Breast epithelium (tissue), 4 donors: ENCODE measurements at regions not wholly inside any gene's neighbourhood (a gene's known extent, or its start where the extent isn't known, plus 50 kb on each side); places are given as distances from the start of the nearest gene placed in this dataset.

ENCODE experiments used
- DNase-seq, 2 donors: peaks; one replicate each; pipeline ENCODE4 v3.0.0-alpha.2; 2019; ENCODE audit warnings: low spot score in 2 of 2
- H3K27ac ChIP-seq, 2 donors: fragments of 200-600 bp; sonication (generic) in 1 of 2; one replicate each; pipeline ENCODE4 v1.5.1; 2016 to 2019; ENCODE audit warnings: mild to moderate bottlenecking in 1 of 2
- H3K27me3 ChIP-seq, 2 donors: fragments of 200-600 bp; sonication (generic) in 1 of 2; one replicate each; pipeline versions ENCODE4 v1.5.1 to v1.6.0; 2017 to 2019; ENCODE audit warnings: control low read depth in 1 of 2, mild to moderate bottlenecking in 1 of 2
- H3K36me3 ChIP-seq: fragments of 200-600 bp; one replicate; pipeline ENCODE4 v1.5.1; 2019
- H3K4me1 ChIP-seq, 2 donors: fragments of 200-600 bp; sonication (generic); one replicate each; pipeline ENCODE4 v1.5.1; 2016 to 2019; ENCODE audit warnings: control low read depth in 1 of 2
- H3K4me3 ChIP-seq, 3 donors: fragments of 200-600 bp; sonication (generic); 1 replicate in 2 of 3; 2 replicates in 1 of 3; pipeline ENCODE4 v1.5.1; 2016 to 2019; ENCODE audit warnings: mild to moderate bottlenecking in 3 of 3, moderate library complexity in 2 of 3
- H3K9me3 ChIP-seq, 2 donors: fragments of 200-600 bp; sonication (generic) in 1 of 2; one replicate each; pipeline ENCODE4 v1.5.1; 2016 to 2019; ENCODE audit warnings: control low read depth in 1 of 2
- POLR2A ChIP-seq: fragments of 450-650 bp; IDR thresholded peaks from one replicate; pipeline ENCODE4 v1.6.1; 2016; ENCODE audit warnings: antibody characterized with exemption, mild to moderate bottlenecking, moderate library complexity
- POLR2AphosphoS5 ChIP-seq, 3 donors: sonication (generic); formaldehyde crosslinking; IDR thresholded peaks; one replicate each; pipeline ENCODE4 v1.6.1; 2017; ENCODE audit warnings: antibody characterized with exemption in 3 of 3
- intact Hi-C: fragments of 100-400 bp; cut with DNase I; formaldehyde crosslinking; loops from one replicate; pipeline ENCODE4 v1.15.1; 2023; ENCODE audit warnings: low total_unique reads
- TF ChIP-seq, protein P1 (sequence below), 3 donors: fragments of 450-650 bp; IDR thresholded peaks; one replicate each; pipeline ENCODE4 v1.5.1; 2016 to 2017; ENCODE audit warnings: antibody characterized with exemption in 3 of 3, mild to moderate bottlenecking in 3 of 3, moderate library complexity in 3 of 3

DNA sequence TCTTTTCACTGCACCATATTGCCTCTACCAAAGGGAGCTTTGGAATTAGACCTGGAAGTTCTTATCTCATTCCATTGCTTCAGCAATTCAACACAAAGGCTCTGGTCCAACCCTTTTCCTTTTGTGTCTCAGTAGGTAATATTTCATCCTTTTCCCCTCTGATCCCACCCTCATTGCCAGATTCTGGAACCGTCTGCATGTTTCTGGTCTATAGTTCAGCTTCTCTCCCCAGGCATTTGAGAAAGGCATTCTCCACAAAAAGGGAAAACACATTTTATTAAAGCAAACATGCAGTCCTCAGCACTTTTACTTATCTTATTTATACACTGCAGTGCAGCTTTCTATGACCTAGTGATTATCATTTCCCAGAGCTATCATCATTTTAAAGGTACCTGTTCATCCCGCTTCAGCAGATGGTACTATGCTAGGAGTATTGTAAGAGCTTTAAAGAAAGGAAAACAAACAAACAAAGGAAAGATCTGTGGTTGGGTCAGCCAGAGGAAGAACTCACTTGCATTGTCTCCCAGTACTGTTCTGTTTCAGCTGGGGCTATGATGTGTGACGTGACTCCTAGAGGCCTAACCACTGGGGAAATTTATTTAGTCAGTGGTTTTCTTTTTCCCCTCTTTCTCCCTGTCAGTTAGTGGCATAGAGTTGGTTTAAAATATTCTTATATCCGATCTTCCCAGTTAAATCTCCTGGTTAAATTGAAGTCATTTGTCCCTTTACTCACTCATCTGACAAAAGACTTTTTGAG is 269.2 kb downstream of the TMEM38B start:
- TF ChIP-seq, protein P1, sequence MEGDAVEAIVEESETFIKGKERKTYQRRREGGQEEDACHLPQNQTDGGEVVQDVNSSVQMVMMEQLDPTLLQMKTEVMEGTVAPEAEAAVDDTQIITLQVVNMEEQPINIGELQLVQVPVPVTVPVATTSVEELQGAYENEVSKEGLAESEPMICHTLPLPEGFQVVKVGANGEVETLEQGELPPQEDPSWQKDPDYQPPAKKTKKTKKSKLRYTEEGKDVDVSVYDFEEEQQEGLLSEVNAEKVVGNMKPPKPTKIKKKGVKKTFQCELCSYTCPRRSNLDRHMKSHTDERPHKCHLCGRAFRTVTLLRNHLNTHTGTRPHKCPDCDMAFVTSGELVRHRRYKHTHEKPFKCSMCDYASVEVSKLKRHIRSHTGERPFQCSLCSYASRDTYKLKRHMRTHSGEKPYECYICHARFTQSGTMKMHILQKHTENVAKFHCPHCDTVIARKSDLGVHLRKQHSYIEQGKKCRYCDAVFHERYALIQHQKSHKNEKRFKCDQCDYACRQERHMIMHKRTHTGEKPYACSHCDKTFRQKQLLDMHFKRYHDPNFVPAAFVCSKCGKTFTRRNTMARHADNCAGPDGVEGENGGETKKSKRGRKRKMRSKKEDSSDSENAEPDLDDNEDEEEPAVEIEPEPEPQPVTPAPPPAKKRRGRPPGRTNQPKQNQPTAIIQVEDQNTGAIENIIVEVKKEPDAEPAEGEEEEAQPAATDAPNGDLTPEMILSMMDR (IDR thresholded peaks at IDR 0.05), result no peak
- no peak for TF ChIP-seq POLR2AphosphoS5 (IDR thresholded peaks at IDR 0.05)
- TF ChIP-seq POLR2A, result no peak
- Histone ChIP-seq H3K9me3 (no peaks in the 10 kb centered on the region), H3K4me1 (no peaks in the 10 kb centered on the region), H3K27ac (no peak overlapping the region), H3K36me3 (no peaks in the 10 kb centered on the region), H3K27me3 (no peaks in the 10 kb centered on the region), H3K4me3 (no peak overlapping the region)
- intact Hi-C loops, result no loop called here
- no peak for DNase-seq

DNA sequence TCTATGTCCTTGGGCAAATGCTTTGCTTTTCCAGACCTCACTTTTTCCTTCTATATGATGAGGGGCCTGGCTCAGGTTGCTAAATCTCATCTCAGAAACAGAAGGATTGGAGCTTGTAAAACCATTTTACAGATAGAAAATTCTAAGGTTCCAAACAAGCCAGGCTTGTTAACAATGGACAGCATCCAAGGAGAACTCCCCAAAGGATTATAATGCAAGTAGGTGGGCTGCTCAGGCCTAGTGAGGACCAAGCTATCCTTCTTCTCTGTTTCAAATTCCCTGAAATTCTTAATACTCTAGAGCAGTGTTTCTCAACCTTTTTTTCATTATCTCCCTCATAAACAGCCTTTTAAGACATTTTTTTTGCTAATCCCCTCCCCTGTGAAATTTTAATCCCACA is 269.8 kb downstream of the TMEM38B start:
- Histone ChIP-seq H3K4me1 (no peaks in the 10 kb centered on the region), H3K4me3 (no peak overlapping the region), H3K27ac (no peak overlapping the region), H3K36me3 (no peaks in the 10 kb centered on the region), H3K27me3 (no peaks in the 10 kb centered on the region), H3K9me3 (no peaks in the 10 kb centered on the region)
- no peak for TF ChIP-seq POLR2AphosphoS5 (IDR thresholded peaks at IDR 0.05)
- TF ChIP-seq, protein P1 (IDR thresholded peaks at IDR 0.05), result no peak
- no peak for TF ChIP-seq POLR2A
- no peak for DNase-seq
- intact Hi-C loops, result no loop called here

DNA sequence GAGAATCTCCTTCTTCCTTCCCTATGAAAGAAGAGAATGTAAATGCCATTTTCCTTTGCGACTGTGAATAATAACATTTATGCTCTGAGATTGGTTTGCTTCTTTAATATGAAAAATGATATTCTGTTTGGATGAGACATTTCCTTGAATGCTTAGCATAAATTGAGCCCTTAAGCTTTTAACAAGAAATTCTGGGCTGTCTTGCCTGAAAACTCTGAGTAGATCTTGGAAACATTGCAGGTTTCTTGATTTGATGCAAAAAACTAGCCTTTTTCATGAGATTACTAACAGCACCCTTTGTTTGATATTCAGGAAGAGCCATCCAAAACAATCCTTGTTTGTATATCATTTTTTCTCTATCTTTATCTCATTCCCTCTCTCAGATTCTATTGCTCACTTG is 272.5 kb downstream of the TMEM38B start:
- Histone ChIP-seq H3K4me1 (no peaks in the 10 kb centered on the region), H3K27me3 (no peaks in the 10 kb centered on the region), H3K36me3 (no peaks in the 10 kb centered on the region), H3K4me3 (no peak overlapping the region), H3K9me3 (no peaks in the 10 kb centered on the region), H3K27ac (no peak overlapping the region)
- TF ChIP-seq POLR2AphosphoS5 (IDR thresholded peaks at IDR 0.05) (no peak), POLR2A (no peak)
- TF ChIP-seq, protein P1 (IDR thresholded peaks at IDR 0.05), result no peak
- no peak for DNase-seq
- intact Hi-C loops, result no loop called here

DNA sequence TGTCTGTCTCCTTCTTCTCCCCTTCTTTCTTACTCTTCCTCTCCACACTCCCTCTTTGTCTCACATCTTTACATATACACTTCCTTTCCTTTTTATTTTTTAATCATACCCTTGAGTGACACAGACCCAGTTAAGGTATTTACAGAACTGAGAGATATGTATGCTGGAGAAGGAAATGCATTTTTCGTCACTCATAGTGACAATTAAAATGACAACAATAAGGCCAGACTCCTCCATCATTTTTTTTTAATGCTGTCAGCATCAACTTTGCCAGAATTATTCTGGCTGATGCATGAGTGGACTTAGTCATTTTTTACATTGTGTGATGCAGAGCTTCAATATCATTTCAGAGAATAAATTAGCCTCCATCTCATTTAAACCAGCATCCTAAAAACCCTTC is 272.9 kb downstream of the TMEM38B start:
- no peaks in the 10 kb centered on the region for H3K4me1 ChIP-seq
- TF ChIP-seq POLR2AphosphoS5 (IDR thresholded peaks at IDR 0.05) (no peak), POLR2A (no peak)
- TF ChIP-seq, protein P1 (IDR thresholded peaks at IDR 0.05), result no peak
- H3K36me3 ChIP-seq, result no peaks in the 10 kb centered on the region
- no peak overlapping the region for H3K4me3 ChIP-seq
- no peaks in the 10 kb centered on the region for H3K9me3 ChIP-seq
- H3K27ac ChIP-seq, result no peak overlapping the region
- no peaks in the 10 kb centered on the region for H3K27me3 ChIP-seq
- DNase-seq, result no peak
- intact Hi-C loops, result no loop called here

DNA sequence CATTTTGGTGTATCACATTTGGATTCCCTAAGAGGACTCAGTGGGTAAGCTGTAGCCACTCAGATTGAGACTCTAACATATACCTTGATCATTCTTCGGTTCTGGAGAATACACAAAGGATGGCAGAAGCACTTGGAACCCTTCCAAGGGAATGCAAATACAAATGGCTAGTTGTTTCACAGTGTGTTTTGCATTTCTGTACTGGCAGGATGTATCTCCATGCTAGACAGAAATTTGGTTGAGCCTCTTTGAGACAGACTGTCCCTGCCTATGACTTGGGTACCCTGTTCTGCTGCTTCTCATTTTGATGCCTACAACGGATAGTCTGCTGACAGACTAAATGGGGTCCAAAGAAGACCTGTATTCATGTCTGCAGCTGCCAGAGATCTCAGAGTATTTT is 273.5 kb downstream of the TMEM38B start:
- Histone ChIP-seq H3K4me1 (no peaks in the 10 kb centered on the region), H3K36me3 (no peaks in the 10 kb centered on the region), H3K9me3 (no peaks in the 10 kb centered on the region), H3K27ac (no peak overlapping the region), H3K27me3 (no peaks in the 10 kb centered on the region), H3K4me3 (no peak overlapping the region)
- no peak for DNase-seq
- intact Hi-C loops, result no loop called here
- TF ChIP-seq, protein P1 (IDR thresholded peaks at IDR 0.05), result no peak
- TF ChIP-seq POLR2AphosphoS5 (IDR thresholded peaks at IDR 0.05) (no peak), POLR2A (no peak)
